HT1080 (cell line): ENCODE measurements at regions not wholly inside any gene's neighbourhood (a gene's known extent, or its start where the extent isn't known, plus 50 kb on each side); places are given as distances from the start of the nearest gene placed in this dataset.

ENCODE experiments used
- DNase-seq: peaks from one replicate; pipeline ENCODE4 v3.0.0-alpha.2; 2015; ENCODE audit warnings: low read depth

GRCh38 chr2:22198381-22199283, 1074.9 kb downstream of the TDRD15 start:
- no peak for DNase-seq

GRCh38 chr2:22199994-22200393, 1076.2 kb downstream of the TDRD15 start:
- DNase-seq = no peak

GRCh38 chr2:22209545-22209944, 1085.8 kb downstream of the TDRD15 start:
- DNase-seq = no peak

GRCh38 chr2:22213237-22213636, 1089.5 kb downstream of the TDRD15 start:
- no peak for DNase-seq

- no peak for DNase-seq
These were observed 1091.7 kb downstream of the TDRD15 start for GRCh38 chr2:22215517-22215916.

- DNase-seq = no peak
These were observed 1094.1 kb downstream of the TDRD15 start for GRCh38 chr2:22217881-22218280.

- no peak for DNase-seq
These were observed 1097.2 kb downstream of the TDRD15 start for GRCh38 chr2:22221006-22221405.

- no peak for DNase-seq
These were observed 1115.2 kb downstream of the TDRD15 start for GRCh38 chr2:22238967-22239366.

GRCh38 chr2:22247466-22247865, 1123.7 kb downstream of the TDRD15 start:
- DNase-seq = no peak

- no peak for DNase-seq
These were observed 1125.1 kb downstream of the TDRD15 start for GRCh38 chr2:22248851-22249250.

- no peak for DNase-seq
These were observed 1129.4 kb downstream of the TDRD15 start for GRCh38 chr2:22253171-22253570.

GRCh38 chr2:22261165-22261564, 1123.8 kb upstream of the KLHL29 start:
- DNase-seq = no peak

GRCh38 chr2:22270341-22270740, 1114.6 kb upstream of the KLHL29 start:
- DNase-seq = no peak

GRCh38 chr2:22273853-22274252, 1111.1 kb upstream of the KLHL29 start:
- DNase-seq = peak; percentile 34

- DNase-seq = no peak
These were observed 1110.3 kb upstream of the KLHL29 start for GRCh38 chr2:22274661-22275060.

GRCh38 chr2:22276696-22277095, 1108.3 kb upstream of the KLHL29 start:
- DNase-seq = no peak

- no peak for DNase-seq
These were observed 1105.4 kb upstream of the KLHL29 start for GRCh38 chr2:22279541-22279940.

GRCh38 chr2:22281033-22281432, 1103.9 kb upstream of the KLHL29 start:
- peak; percentile 46 for DNase-seq

GRCh38 chr2:22282220-22282619, 1102.8 kb upstream of the KLHL29 start:
- no peak for DNase-seq

- no peak for DNase-seq
These were observed 1102.1 kb upstream of the KLHL29 start for GRCh38 chr2:22282916-22283315.

GRCh38 chr2:22283436-22283835, 1101.5 kb upstream of the KLHL29 start:
- DNase-seq = no peak

- DNase-seq = no peak
These were observed 1094.7 kb upstream of the KLHL29 start for GRCh38 chr2:22290302-22290701.

- DNase-seq = no peak
These were observed 1094.0 kb upstream of the KLHL29 start for GRCh38 chr2:22290909-22291473.
